Vagina (tissue), 2 donors: ENCODE measurements at regions not wholly inside any gene's neighbourhood (a gene's known extent, or its start where the extent isn't known, plus 50 kb on each side); places are given as distances from the start of the nearest gene placed in this dataset.

Source experiments
- DNase-seq, 2 donors: peaks; one replicate each; pipeline ENCODE4 v3.0.0-alpha.2; 2017; ENCODE audit errors: extremely low spot score in 2 of 2
- H3K27ac ChIP-seq: fragments of 200-600 bp; sonication (generic); one replicate; pipeline ENCODE4 v1.5.1; 2019
- H3K27me3 ChIP-seq: fragments of 200-600 bp; sonication (generic); one replicate; pipeline ENCODE4 v1.5.1; 2019
- H3K36me3 ChIP-seq, 2 donors: fragments of 200-600 bp; sonication (generic); one replicate each; pipeline ENCODE4 v1.5.1; 2017 to 2019
- H3K4me1 ChIP-seq: fragments of 200-600 bp; sonication (generic); one replicate; pipeline ENCODE4 v1.5.1; 2019
- H3K4me3 ChIP-seq, 2 donors: fragments of 200-600 bp; sonication (generic); 1 replicate in 1 of 2; 2 replicates in 1 of 2; pipeline ENCODE4 v1.5.1; 2016 to 2019
- H3K9me3 ChIP-seq: fragments of 200-600 bp; sonication (generic); one replicate; pipeline ENCODE4 v1.5.1; 2019
- CTCF ChIP-seq, 3 experiments: fragments of 450-650 bp in 2 of 3; fragments of 200-600 bp in 1 of 3; sonication (generic) in 1 of 3; IDR thresholded peaks; one replicate each; pipeline ENCODE4 v1.5.1; 2017 to 2019; ENCODE audit warnings: antibody characterized with exemption in 3 of 3, mild to moderate bottlenecking in 2 of 3, moderate library complexity in 2 of 3
- POLR2A ChIP-seq, 2 donors: fragments of 450-650 bp; IDR thresholded peaks; one replicate each; pipeline ENCODE4 v1.6.1; 2017; ENCODE audit warnings: antibody characterized with exemption in 2 of 2, mild to moderate bottlenecking in 2 of 2, moderate library complexity in 2 of 2
- POLR2AphosphoS5 ChIP-seq, 2 donors: sonication (generic); formaldehyde crosslinking; IDR thresholded peaks; one replicate each; pipeline ENCODE4 v1.9.0; 2017; ENCODE audit warnings: antibody characterized with exemption in 2 of 2, mild to moderate bottlenecking in 2 of 2, low read depth in 1 of 2; ENCODE audit not compliant: insufficient read depth in 1 of 2
- intact Hi-C: fragments of 100-400 bp; cut with DNase I; formaldehyde crosslinking; loops from one replicate; pipeline ENCODE4 v1.15.1; 2023

GRCh38 chr11:42363701-42364100 lies 904.2 kb upstream of the LRRC4C start:
- Histone ChIP-seq H3K4me1 (no peaks in the 10 kb centered on the region), H3K4me3 (no peak overlapping the region), H3K36me3 (no peaks in the 10 kb centered on the region), H3K27me3 (no peaks in the 10 kb centered on the region), H3K27ac (no peak overlapping the region), H3K9me3 (no peaks in the 10 kb centered on the region)
- intact Hi-C loops = no loop called here
- no peak for DNase-seq
- TF ChIP-seq CTCF (IDR thresholded peaks at IDR 0.05) (no peak), POLR2AphosphoS5 (IDR thresholded peaks at IDR 0.05; ENCODE audit: insufficient read depth in 1 of 2, low read depth in 1 of 2) (no peak), POLR2A (IDR thresholded peaks at IDR 0.05) (no peak)

- no peak overlapping the region for H3K4me3 ChIP-seq
- no peaks in the 10 kb centered on the region for H3K4me1 ChIP-seq
- no peaks in the 10 kb centered on the region for H3K36me3 ChIP-seq
- intact Hi-C loops = no loop called here
- no peak overlapping the region for H3K27ac ChIP-seq
- DNase-seq = no peak
- no peaks in the 10 kb centered on the region for H3K9me3 ChIP-seq
- no peak for TF ChIP-seq POLR2AphosphoS5 (IDR thresholded peaks at IDR 0.05; ENCODE audit: insufficient read depth in 1 of 2, low read depth in 1 of 2)
- TF ChIP-seq CTCF (IDR thresholded peaks at IDR 0.05) = no peak
- no peak for TF ChIP-seq POLR2A (IDR thresholded peaks at IDR 0.05)
- no peaks in the 10 kb centered on the region for H3K27me3 ChIP-seq
These were observed 921.7 kb upstream of the API5 start for GRCh38 chr11:42390116-42390515.

GRCh38 chr11:42397483-42397882 lies 914.3 kb upstream of the API5 start:
- Histone ChIP-seq H3K27ac (no peak overlapping the region), H3K9me3 (no peaks in the 10 kb centered on the region), H3K4me3 (no peak overlapping the region), H3K36me3 (no peaks in the 10 kb centered on the region), H3K4me1 (no peaks in the 10 kb centered on the region), H3K27me3 (no peaks in the 10 kb centered on the region)
- no peak for DNase-seq
- intact Hi-C loops = no loop called here
- TF ChIP-seq POLR2AphosphoS5 (IDR thresholded peaks at IDR 0.05; ENCODE audit: insufficient read depth in 1 of 2, low read depth in 1 of 2) (no peak), CTCF (IDR thresholded peaks at IDR 0.05) (no peak), POLR2A (IDR thresholded peaks at IDR 0.05) (no peak)

GRCh38 chr11:42407341-42407740 lies 904.5 kb upstream of the API5 start:
- H3K9me3 ChIP-seq = no peaks in the 10 kb centered on the region
- no peak for DNase-seq
- intact Hi-C loops = no loop called here
- H3K27me3 ChIP-seq = no peaks in the 10 kb centered on the region
- no peak overlapping the region for H3K4me3 ChIP-seq
- H3K4me1 ChIP-seq = no peaks in the 10 kb centered on the region
- no peaks in the 10 kb centered on the region for H3K36me3 ChIP-seq
- H3K27ac ChIP-seq = no peak overlapping the region
- TF ChIP-seq POLR2AphosphoS5 (IDR thresholded peaks at IDR 0.05; ENCODE audit: insufficient read depth in 1 of 2, low read depth in 1 of 2) = no peak
- TF ChIP-seq CTCF (IDR thresholded peaks at IDR 0.05) = no peak
- no peak for TF ChIP-seq POLR2A (IDR thresholded peaks at IDR 0.05)

GRCh38 chr11:42410251-42410955 lies 901.4 kb upstream of the API5 start:
- intact Hi-C loops = no loop called here
- Histone ChIP-seq H3K4me1 (no peaks in the 10 kb centered on the region), H3K27ac (no peak overlapping the region), H3K36me3 (no peaks in the 10 kb centered on the region), H3K27me3 (no peaks in the 10 kb centered on the region), H3K4me3 (no peak overlapping the region), H3K9me3 (no peaks in the 10 kb centered on the region)
- no peak for DNase-seq
- TF ChIP-seq POLR2A (IDR thresholded peaks at IDR 0.05) = no peak
- no peak for TF ChIP-seq CTCF (IDR thresholded peaks at IDR 0.05)
- no peak for TF ChIP-seq POLR2AphosphoS5 (IDR thresholded peaks at IDR 0.05; ENCODE audit: insufficient read depth in 1 of 2, low read depth in 1 of 2)
